ENCODE measurements at regions not wholly inside any gene's neighbourhood (a gene's known extent, or its start where the extent isn't known, plus 50 kb on each side); places are given as distances from the start of the nearest gene placed in this dataset.

DNA sequence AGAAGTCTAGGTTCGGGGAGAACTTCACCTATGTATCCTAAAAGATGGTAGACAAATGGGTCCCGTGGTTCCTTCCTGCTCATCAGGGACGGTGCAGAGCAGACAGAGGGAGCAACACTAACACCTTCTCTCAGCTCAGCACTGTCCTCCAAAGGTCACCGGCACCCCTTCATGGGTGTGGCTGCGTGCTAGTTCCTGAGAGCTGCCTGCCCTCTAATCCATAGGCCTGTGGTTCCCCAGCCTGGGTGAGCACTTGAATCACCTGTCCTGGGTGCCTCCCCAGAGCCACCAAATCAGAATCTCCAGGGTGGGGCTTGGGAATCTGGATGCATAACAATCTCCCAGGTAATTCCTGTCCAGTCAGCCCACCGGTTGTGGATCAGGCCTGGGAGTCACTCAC lies 113.9 kb upstream of the TMEM45B start:
- BruUV-seq (replicated peaks), result no TSS peak
- no peak for DNase-seq (ENCODE audit: low read depth, low spot score)
- dilution Hi-C loops (cut with MboI; ENCODE audit: extremely low pct_ligation_motif_present, low sequenced_read_pairs), result no loop called here
- H3K27ac ChIP-seq (ENCODE audit: insufficient read depth, low read depth, low read length), result no peak overlapping the region
- ChIA-PET POLR2A (no interaction called here), CTCF (interaction anchor here (1.5 to 2.6 kb wide), 2 partner anchors 10 to 326 kb away, joined by 3 to 9 read pairs; partner anchors contain the start of gene BARX2)
- H3K36me3 ChIP-seq (ENCODE audit: control insufficient read depth in 2 of 2, extremely low read depth in 1 of 2, insufficient read depth in 2 of 2, low read length in 2 of 2), result no peaks in the 10 kb centered on the region
- H3K79me2 ChIP-seq (ENCODE audit: control insufficient read depth, insufficient read depth, low read length), result no peaks in the 10 kb centered on the region
- no peaks in the 10 kb centered on the region for H4K20me1 ChIP-seq (replicated peaks; ENCODE audit: control insufficient read depth, extremely low read depth, insufficient read depth, low read length)
- H3K4me3 ChIP-seq (replicated peaks in 1 of 3; ENCODE audit: insufficient read depth in 1 of 3, low read depth in 1 of 3, low read length in 3 of 3), result no peak overlapping the region
- H3K9me3 ChIP-seq (replicated peaks; ENCODE audit: control insufficient read depth, insufficient read depth, low read length), result no peaks in the 10 kb centered on the region
- H2AFZ ChIP-seq (ENCODE audit: low read depth, low read length), result no peak overlapping the region
- H3K4me1 ChIP-seq (ENCODE audit: control insufficient read depth, extremely low read depth, insufficient read depth, low read length), result no peaks in the 10 kb centered on the region
- no peaks in the 10 kb centered on the region for H3K9me1 ChIP-seq (replicated peaks; ENCODE audit: control insufficient read depth, extremely low read depth, insufficient read depth, low read length)
- no peak overlapping the region for H3K4me2 ChIP-seq (ENCODE audit: insufficient read depth, low read length)
- no peak for FAIRE-seq
- no peaks in the 10 kb centered on the region for H3K27me3 ChIP-seq (ENCODE audit: control insufficient read depth in 2 of 2, insufficient read depth in 2 of 2, low read length in 2 of 2)
- intact Hi-C loops (cut with micrococcal nuclease), result no loop called here
- H3K9ac ChIP-seq (replicated peaks; ENCODE audit: extremely low read depth, insufficient read depth, low read length), result no peak overlapping the region
- TF ChIP-seq, protein P1, sequence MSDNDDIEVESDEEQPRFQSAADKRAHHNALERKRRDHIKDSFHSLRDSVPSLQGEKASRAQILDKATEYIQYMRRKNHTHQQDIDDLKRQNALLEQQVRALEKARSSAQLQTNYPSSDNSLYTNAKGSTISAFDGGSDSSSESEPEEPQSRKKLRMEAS (IDR thresholded peaks at IDR 0.05; ENCODE audit: insufficient read depth, insufficient read length), result no peak
- TF ChIP-seq FOS (IDR thresholded peaks at IDR 0.05; ENCODE audit: borderline replicate concordance, insufficient read depth, low read length) (no peak), GATA2 (IDR thresholded peaks at IDR 0.05; ENCODE audit: insufficient read depth, insufficient read length, low read depth, low read length) (no peak), POLR2AphosphoS5 (IDR thresholded peaks at IDR 0.05; ENCODE audit: insufficient read depth, low read depth, low read length) (no peak), POLR2A (IDR thresholded peaks at IDR 0.05; ENCODE audit: low read depth, low read length) (no peak), EZH2 (IDR thresholded peaks at IDR 0.05; ENCODE audit: borderline replicate concordance, low read depth, low read length, severe bottlenecking) (no peak), JUN (IDR thresholded peaks at IDR 0.05; ENCODE audit: borderline replicate concordance, insufficient read depth, insufficient read length, low read depth) (no peak), MYC (IDR thresholded peaks at IDR 0.05; ENCODE audit: low read depth, low read length) (no peak)
- TF ChIP-seq, protein P2, sequence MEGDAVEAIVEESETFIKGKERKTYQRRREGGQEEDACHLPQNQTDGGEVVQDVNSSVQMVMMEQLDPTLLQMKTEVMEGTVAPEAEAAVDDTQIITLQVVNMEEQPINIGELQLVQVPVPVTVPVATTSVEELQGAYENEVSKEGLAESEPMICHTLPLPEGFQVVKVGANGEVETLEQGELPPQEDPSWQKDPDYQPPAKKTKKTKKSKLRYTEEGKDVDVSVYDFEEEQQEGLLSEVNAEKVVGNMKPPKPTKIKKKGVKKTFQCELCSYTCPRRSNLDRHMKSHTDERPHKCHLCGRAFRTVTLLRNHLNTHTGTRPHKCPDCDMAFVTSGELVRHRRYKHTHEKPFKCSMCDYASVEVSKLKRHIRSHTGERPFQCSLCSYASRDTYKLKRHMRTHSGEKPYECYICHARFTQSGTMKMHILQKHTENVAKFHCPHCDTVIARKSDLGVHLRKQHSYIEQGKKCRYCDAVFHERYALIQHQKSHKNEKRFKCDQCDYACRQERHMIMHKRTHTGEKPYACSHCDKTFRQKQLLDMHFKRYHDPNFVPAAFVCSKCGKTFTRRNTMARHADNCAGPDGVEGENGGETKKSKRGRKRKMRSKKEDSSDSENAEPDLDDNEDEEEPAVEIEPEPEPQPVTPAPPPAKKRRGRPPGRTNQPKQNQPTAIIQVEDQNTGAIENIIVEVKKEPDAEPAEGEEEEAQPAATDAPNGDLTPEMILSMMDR (IDR thresholded peaks at IDR 0.05; ENCODE audit: extremely low read depth in 1 of 2, insufficient read depth in 1 of 2, low read depth in 1 of 2, low read length in 2 of 2), result no peak

All from endothelial cell of umbilical vein (primary cell).